BJ (cell line): ENCODE measurements at regions not wholly inside any gene's neighbourhood (a gene's known extent, or its start where the extent isn't known, plus 50 kb on each side); places are given as distances from the start of the nearest gene placed in this dataset.

Experiments
- CTCF ChIA-PET: fragments of 350-600 bp; formaldehyde crosslinking; extraction: SDS; loops from one replicate; lab custom pipeline; 2021; ENCODE audit warnings: antibody characterized with exemption, inconsistent platforms; lab: Yijun Ruan, JAX
- POLR2A ChIA-PET: fragments of 300-600 bp; sonication (Branson Sonifier 250); formaldehyde crosslinking; extraction: SDS; loops from one replicate; lab custom pipeline; 2021; ENCODE audit warnings: antibody characterized with exemption; lab: Charles Lee
- DNase-seq: peaks from one replicate; pipeline ENCODE4 v3.0.0-alpha.2; 2011; ENCODE audit warnings: low read depth
- H3K27me3 ChIP-seq: 2 replicates; pipeline ENCODE4 v1.6.0; 2011; ENCODE audit warnings: low read length; ENCODE audit not compliant: control insufficient read depth, insufficient read depth
- H3K36me3 ChIP-seq: 2 replicates; pipeline ENCODE4 v1.5.1; 2011; ENCODE audit warnings: low read length; ENCODE audit not compliant: control insufficient read depth, insufficient read depth
- H3K4me3 ChIP-seq: 2 replicates; pipeline ENCODE4 v1.5.1; 2011; ENCODE audit warnings: low read depth, mild to moderate bottlenecking, control low read depth, low read length
- CTCF ChIP-seq: IDR thresholded peaks from 2 replicates; pipeline ENCODE4 v1.5.1; 2011; ENCODE audit warnings: low read depth, mild to moderate bottlenecking, control low read depth, inconsistent platforms, low read length, moderate library complexity; ENCODE audit not compliant: insufficient read depth

GRCh38 chrX:128739539-128739938, 687.3 kb upstream of the ACTRT1 start:
- Histone ChIP-seq H3K4me3 (no peak overlapping the region), H3K36me3 (no peaks in the 10 kb centered on the region), H3K27me3 (no peaks in the 10 kb centered on the region)
- TF ChIP-seq CTCF, result no peak
- DNase-seq, result no peak
- ChIA-PET CTCF (no interaction called here), POLR2A (no interaction called here)

GRCh38 chrX:128728943-128729342, 676.7 kb upstream of the ACTRT1 start:
- CTCF ChIA-PET, result no interaction called here
- TF ChIP-seq CTCF, result no peak
- no peaks in the 10 kb centered on the region for H3K36me3 ChIP-seq
- POLR2A ChIA-PET, result no interaction called here
- H3K4me3 ChIP-seq, result no peak overlapping the region
- DNase-seq, result no peak
- no peaks in the 10 kb centered on the region for H3K27me3 ChIP-seq

GRCh38 chrX:128717635-128718578, 665.7 kb upstream of the ACTRT1 start:
- no peak for TF ChIP-seq CTCF
- H3K36me3 ChIP-seq, result no peaks in the 10 kb centered on the region
- H3K27me3 ChIP-seq, result no peaks in the 10 kb centered on the region
- ChIA-PET CTCF (no interaction called here), POLR2A (no interaction called here)
- H3K4me3 ChIP-seq, result no peak overlapping the region
- DNase-seq, result no peak

DNA sequence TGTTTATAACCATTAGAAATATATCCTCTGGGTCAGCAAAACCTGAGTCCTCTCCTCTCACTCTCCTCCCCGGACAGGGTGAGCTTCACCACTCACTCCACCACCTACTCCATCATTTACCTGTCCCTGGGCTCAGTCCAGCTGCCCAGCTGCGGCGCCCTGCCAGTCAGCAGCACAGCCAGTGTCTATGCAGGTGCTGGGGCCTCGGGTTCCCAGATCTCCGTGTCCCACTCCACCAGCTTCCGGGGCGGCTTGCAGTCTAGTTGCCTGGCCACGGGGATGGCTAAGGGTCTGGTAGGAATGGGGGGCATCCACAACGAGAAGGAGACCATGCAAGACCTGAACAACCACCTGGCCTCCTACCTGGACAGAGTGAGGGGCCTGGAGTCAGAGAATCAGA, 662.2 kb upstream of the ACTRT1 start:
- no peak for TF ChIP-seq CTCF
- Histone ChIP-seq H3K4me3 (no peak overlapping the region), H3K27me3 (no peaks in the 10 kb centered on the region), H3K36me3 (no peaks in the 10 kb centered on the region)
- ChIA-PET POLR2A (no interaction called here), CTCF (interaction anchor here (0.7 kb wide), 1 partner anchor 76 kb away, joined by 3 read pairs; no protein-coding TSS in a partner anchor)
- no peak for DNase-seq

DNA sequence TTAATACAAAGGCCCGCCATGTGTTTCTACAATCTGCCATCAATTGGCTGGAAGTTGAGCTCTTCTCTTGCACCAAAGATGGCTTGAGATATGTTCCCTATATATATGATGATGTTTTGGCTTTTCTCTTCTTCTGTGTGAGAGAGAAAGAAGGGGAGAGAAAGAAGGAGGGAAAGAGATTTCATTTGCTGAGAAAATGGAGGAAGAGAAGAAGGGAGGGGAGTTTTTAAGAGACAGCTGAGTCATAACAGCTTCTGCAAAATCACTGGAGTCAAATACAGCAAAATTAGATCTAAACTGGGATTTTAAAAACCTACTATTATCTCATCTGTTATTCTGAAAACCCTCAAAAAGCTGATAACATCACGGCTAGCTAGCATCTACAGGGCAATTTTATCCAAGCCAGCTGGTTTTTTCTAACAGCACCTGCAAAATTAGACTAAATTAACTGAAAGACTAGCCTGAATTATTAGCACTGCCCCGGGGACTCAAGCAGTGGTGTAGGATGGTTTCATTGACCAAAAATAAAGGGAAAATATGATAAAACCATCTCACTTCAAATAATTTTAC, 647.6 kb upstream of the ACTRT1 start:
- ChIA-PET CTCF (no interaction called here), POLR2A (no interaction called here)
- DNase-seq, result no peak
- Histone ChIP-seq H3K36me3 (no peaks in the 10 kb centered on the region), H3K27me3 (no peaks in the 10 kb centered on the region), H3K4me3 (no peak overlapping the region)
- no peak for TF ChIP-seq CTCF
